ENCODE measurements at regions not wholly inside any gene's neighbourhood (a gene's known extent, or its start where the extent isn't known, plus 50 kb on each side); places are given as distances from the start of the nearest gene placed in this dataset.

DNA sequence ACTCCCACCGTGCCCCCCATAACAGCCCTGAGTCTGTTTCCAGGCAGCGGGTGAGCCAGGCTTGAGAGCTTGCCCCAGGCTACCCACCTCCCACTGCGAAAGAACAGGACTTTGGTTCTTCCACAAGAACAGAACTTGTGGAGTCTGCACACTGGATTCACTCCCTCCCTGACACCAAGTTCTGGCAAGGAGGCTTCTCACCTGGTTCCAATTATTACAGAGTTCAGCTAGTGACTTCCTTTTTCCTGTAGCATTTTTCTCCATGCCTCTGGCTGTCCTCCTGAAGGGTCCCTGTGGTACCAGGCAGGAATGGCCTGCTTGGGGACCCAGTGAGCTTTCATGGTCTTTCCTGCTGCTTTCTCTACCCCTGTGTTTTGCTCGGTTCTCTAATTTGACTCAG, 208.6 kb upstream of the SFRP2 start:
- no peaks in the 10 kb centered on the region for H3K4me1 ChIP-seq (ENCODE audit: low read depth, poor library complexity, severe bottlenecking)
- no peak overlapping the region for H2AFZ ChIP-seq (ENCODE audit: low read depth)
- TF ChIP-seq, protein P1, sequence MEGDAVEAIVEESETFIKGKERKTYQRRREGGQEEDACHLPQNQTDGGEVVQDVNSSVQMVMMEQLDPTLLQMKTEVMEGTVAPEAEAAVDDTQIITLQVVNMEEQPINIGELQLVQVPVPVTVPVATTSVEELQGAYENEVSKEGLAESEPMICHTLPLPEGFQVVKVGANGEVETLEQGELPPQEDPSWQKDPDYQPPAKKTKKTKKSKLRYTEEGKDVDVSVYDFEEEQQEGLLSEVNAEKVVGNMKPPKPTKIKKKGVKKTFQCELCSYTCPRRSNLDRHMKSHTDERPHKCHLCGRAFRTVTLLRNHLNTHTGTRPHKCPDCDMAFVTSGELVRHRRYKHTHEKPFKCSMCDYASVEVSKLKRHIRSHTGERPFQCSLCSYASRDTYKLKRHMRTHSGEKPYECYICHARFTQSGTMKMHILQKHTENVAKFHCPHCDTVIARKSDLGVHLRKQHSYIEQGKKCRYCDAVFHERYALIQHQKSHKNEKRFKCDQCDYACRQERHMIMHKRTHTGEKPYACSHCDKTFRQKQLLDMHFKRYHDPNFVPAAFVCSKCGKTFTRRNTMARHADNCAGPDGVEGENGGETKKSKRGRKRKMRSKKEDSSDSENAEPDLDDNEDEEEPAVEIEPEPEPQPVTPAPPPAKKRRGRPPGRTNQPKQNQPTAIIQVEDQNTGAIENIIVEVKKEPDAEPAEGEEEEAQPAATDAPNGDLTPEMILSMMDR (conservative IDR thresholded peaks at IDR 0.05; ENCODE audit: low read depth, low read length), result no peak
- H3K79me2 ChIP-seq (ENCODE audit: insufficient read depth, low read depth), result no peaks in the 10 kb centered on the region
- no peak overlapping the region for H3K4me2 ChIP-seq
- no peaks in the 10 kb centered on the region for H3K27me3 ChIP-seq (ENCODE audit: insufficient read depth, low read depth)
- H4K20me1 ChIP-seq (ENCODE audit: insufficient read depth), result no peaks in the 10 kb centered on the region
- no peaks in the 10 kb centered on the region for H3K36me3 ChIP-seq (ENCODE audit: insufficient read depth)
- H3K4me3 ChIP-seq (IDR thresholded peaks at IDR 0.05; ENCODE audit: insufficient read depth, low read depth, low read length), result no peak overlapping the region
- H3K9ac ChIP-seq, result no peak overlapping the region
- H3K27ac ChIP-seq, result no peak overlapping the region

DNA sequence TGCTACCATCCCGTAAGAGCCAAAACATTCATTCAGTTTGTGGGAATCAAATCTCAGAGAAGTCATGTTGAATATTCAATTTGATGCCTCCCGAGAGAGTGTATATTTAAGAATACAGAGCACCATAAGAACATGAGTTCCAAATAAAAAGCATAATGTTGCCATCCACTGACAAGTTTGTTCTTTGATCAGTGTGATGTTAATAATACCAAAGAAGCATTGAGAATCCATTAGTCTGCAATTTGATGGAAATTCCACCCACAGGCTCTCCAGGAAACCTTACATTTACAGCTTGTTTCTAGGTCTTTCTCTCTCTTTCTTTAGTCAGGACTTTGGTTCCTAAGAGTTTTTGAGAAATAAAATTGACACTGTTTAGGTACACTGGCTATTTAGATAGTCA, 200.6 kb upstream of the SFRP2 start:
- H3K27me3 ChIP-seq (ENCODE audit: insufficient read depth, low read depth), result no peaks in the 10 kb centered on the region
- H3K27ac ChIP-seq, result no peak overlapping the region
- H2AFZ ChIP-seq (ENCODE audit: low read depth), result no peak overlapping the region
- H4K20me1 ChIP-seq (ENCODE audit: insufficient read depth), result no peaks in the 10 kb centered on the region; the same call in 1 of the 2 replicates
- no peaks in the 10 kb centered on the region for H3K4me1 ChIP-seq (ENCODE audit: low read depth, poor library complexity, severe bottlenecking)
- no peak overlapping the region for H3K4me3 ChIP-seq (IDR thresholded peaks at IDR 0.05; ENCODE audit: insufficient read depth, low read depth, low read length)
- TF ChIP-seq, protein P1 (conservative IDR thresholded peaks at IDR 0.05; ENCODE audit: low read depth, low read length), result no peak
- H3K4me2 ChIP-seq, result no peak overlapping the region
- H3K9ac ChIP-seq, result no peak overlapping the region
- H3K36me3 ChIP-seq (ENCODE audit: insufficient read depth), result no peaks in the 10 kb centered on the region
- no peaks in the 10 kb centered on the region for H3K79me2 ChIP-seq (ENCODE audit: insufficient read depth, low read depth)

DNA sequence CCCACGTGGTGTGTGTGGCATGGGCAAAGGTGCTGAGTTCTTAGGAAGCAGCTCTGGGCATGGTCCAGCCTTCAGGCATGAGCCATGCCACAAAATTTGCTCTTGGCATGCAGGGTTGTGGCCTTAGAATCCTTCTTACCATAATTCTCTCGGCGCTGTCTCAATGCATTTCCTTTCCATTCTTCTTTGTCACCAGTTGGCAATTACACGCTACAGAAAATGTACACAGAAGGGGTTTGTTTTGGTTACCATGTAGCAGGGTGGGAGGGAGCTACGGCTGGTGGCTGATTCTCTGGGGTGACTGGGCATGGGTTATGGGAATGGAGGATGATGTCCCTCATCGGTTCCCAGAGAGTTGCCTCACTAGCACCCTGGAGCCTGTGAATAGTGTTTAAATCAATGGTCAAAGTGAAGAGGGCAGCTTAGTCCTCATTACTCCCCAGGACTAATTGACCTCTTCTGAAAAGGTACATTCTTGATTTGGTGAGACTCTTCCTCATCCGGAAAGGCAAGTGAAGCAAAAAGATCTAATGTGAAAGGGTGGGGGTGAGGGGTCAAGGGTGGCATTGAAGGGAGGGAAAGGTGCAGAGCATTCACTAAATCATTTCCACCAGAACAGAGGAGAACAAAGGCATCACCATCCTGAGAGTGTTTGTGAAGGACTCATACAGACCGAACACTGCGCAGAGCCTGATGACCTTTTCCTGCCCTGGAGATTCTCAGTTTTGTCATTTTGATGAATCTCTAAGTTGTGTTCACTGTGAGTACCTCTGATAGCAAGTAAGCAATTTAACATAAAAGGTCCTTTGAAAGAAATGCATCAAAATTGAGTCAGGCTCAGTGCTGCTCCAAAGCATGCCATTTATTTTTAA, 199.8 kb upstream of the SFRP2 start:
- Histone ChIP-seq H3K79me2 (ENCODE audit: insufficient read depth, low read depth) (no peaks in the 10 kb centered on the region), H3K36me3 (ENCODE audit: insufficient read depth) (no peaks in the 10 kb centered on the region), H3K27me3 (ENCODE audit: insufficient read depth, low read depth) (no peaks in the 10 kb centered on the region), H2AFZ (ENCODE audit: low read depth) (no peak overlapping the region), H3K27ac (no peak overlapping the region), H4K20me1 (ENCODE audit: insufficient read depth) (no peaks in the 10 kb centered on the region; the same call in 1 of the 2 replicates), H3K4me3 (IDR thresholded peaks at IDR 0.05; ENCODE audit: insufficient read depth, low read depth, low read length) (no peak overlapping the region), H3K4me1 (ENCODE audit: low read depth, poor library complexity, severe bottlenecking) (no peaks in the 10 kb centered on the region), H3K4me2 (no peak overlapping the region), H3K9ac (no peak overlapping the region)
- TF ChIP-seq, protein P1 (conservative IDR thresholded peaks at IDR 0.05; ENCODE audit: low read depth, low read length), result no peak

DNA sequence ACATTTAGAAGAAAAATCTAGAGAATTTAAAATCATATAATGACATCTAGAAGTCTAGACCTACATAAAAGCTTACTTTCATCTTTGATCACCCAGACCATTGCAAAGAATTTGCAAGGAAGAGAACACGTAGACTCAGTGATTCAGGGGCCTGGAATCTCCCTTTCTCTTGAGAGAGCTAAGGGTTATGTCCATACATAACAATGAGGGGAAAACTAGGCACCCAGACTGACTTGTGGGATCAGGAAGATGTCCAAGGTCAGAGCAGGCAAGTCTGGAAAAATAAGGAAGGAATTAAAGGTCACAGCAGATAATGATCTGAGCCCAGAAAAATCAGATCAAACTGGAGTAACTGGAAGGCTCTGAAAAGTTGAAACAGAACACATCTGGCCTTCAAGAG, 198.4 kb upstream of the SFRP2 start:
- Histone ChIP-seq H3K27me3 (ENCODE audit: insufficient read depth, low read depth) (no peaks in the 10 kb centered on the region), H3K4me1 (ENCODE audit: low read depth, poor library complexity, severe bottlenecking) (no peaks in the 10 kb centered on the region), H2AFZ (ENCODE audit: low read depth) (no peak overlapping the region), H4K20me1 (ENCODE audit: insufficient read depth) (no peaks in the 10 kb centered on the region; the same call in 1 of the 2 replicates), H3K79me2 (ENCODE audit: insufficient read depth, low read depth) (no peaks in the 10 kb centered on the region), H3K9ac (no peak overlapping the region), H3K27ac (no peak overlapping the region), H3K4me3 (IDR thresholded peaks at IDR 0.05; ENCODE audit: insufficient read depth, low read depth, low read length) (no peak overlapping the region), H3K36me3 (ENCODE audit: insufficient read depth) (no peaks in the 10 kb centered on the region), H3K4me2 (no peak overlapping the region)
- TF ChIP-seq, protein P1 (conservative IDR thresholded peaks at IDR 0.05; ENCODE audit: low read depth, low read length), result no peak
